ENCODE measurements at regions not wholly inside any gene's neighbourhood (a gene's known extent, or its start where the extent isn't known, plus 50 kb on each side); places are given as distances from the start of the nearest gene placed in this dataset.

DNA sequence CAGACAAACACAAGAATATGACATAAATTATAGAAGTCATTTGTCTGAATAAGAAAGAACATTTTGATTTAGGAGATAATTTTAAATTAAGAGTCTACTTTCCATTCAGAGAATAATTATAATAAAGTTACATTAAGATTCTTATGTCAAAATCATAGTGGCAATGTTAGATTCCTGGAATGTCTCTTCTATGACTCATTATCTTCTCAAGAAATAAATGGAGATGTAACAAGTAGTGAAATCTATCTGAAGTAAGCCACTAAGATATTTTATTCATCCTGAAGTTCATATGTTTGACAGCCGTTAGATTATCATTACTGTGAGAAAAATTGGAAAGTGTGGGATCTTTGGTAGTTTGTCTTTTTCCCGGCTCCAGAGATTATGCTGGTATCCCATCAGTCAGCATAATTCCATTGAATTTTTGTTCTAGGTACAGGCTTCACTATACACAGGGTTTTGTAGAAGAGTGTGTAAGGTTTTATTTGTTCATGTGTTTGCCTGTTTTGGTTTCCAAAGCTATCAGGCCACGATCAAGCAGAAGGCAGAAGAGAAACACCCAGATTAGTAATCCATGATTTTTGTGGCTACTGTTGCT is 1246.6 kb upstream of the LRRTM1 start:
- DNase-seq (ENCODE audit: low read depth in 2 of 2) = no peak

DNA sequence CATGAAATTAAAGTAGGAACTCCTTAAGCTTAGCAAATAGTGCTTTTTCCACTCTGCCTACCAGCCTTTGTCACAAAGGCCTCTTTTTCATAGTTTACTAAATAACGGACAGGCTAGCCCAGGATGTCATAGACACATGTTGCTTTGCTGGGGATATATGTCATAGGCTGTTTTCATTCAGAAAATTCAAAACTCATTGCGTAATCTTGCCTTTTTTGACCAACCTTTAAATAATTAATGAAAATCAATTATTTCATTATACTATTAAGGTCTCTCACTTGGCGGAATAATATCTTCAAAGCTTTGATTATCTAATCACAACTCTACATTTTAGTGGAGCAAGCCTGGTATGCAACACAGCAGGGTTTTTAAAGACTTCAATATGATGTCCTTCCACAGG is 1245.7 kb upstream of the LRRTM1 start:
- DNase-seq (ENCODE audit: low read depth in 2 of 2) = no peak

DNA sequence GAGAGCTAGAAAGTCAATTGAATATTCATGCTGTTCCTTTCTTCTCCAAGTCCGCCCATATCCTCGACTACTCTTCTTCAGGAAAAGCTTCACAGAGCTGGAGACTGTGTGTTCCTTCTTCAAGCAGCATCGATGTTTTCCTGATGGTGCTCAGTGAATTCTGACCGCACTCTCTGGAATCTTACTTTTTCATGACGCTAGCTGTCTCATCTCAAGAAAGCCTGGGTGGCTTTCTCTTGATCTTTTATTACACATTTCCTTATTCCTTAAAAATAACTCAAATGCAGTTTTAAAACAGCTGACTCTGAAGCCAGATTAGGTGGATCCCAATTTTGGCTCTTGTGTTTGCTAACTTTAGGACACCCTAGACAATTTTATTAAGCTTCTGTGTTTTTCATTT is 1245.1 kb upstream of the LRRTM1 start:
- DNase-seq (ENCODE audit: low read depth in 2 of 2) = no peak

DNA sequence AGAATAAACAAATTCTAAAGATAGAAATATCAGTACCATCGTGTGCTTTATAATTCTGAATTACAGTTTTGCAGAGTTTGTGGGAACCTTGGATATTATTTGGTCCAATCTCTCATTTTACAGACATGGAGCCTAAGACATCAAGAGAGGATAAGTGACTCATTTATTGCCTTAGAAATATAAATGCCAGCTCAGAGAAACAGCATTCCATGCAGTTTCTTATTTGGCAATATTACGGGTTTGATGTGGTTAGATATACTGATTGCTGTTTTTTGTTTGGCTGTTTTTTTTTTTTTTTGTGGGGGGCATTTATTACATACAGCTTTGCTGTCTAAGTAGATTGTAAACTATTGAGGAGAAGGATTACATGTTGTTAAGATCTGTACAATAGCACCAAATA is 1241.1 kb upstream of the LRRTM1 start:
- DNase-seq (ENCODE audit: low read depth in 2 of 2) = no peak

DNA sequence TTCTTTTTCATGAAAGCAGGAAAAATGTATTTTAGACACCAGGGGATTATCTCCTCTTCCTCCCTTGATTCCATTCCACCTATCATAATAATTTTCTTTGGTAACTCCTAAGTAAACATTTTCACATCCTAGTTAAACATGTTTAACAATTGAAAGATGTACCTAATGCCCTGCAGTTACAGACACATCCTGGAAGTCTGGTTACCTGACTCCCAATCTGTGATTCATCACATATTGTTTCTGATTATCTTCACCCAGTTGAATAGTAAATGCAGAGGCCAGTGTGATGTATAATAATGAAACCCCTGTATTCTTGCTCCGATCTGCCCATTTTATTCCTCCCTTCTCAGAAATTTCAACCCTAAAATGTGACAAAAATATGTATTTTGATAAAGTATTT is 1237.6 kb upstream of the LRRTM1 start:
- DNase-seq (ENCODE audit: low read depth in 2 of 2) = no peak

DNA sequence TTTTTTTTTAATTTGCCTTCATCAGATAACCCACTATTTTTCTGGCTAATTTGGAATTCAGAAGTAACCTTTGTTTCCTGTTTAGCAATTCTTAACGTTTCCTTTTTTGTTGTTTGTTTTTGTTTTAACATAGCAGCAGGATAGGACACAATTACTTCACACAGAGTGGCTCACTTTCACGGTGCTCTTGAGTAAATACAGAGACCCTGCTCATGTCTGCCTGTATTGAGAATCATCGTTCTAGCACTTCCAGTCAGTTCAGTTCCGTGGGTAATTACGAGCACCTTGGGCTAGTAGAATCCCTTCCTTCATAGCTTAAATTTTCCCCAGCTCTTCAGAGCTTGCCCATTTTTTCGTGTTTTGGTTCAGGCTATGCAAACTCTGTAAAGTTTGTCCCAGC is 1225.4 kb upstream of the LRRTM1 start:
- DNase-seq (ENCODE audit: low read depth in 2 of 2) = no peak

DNA sequence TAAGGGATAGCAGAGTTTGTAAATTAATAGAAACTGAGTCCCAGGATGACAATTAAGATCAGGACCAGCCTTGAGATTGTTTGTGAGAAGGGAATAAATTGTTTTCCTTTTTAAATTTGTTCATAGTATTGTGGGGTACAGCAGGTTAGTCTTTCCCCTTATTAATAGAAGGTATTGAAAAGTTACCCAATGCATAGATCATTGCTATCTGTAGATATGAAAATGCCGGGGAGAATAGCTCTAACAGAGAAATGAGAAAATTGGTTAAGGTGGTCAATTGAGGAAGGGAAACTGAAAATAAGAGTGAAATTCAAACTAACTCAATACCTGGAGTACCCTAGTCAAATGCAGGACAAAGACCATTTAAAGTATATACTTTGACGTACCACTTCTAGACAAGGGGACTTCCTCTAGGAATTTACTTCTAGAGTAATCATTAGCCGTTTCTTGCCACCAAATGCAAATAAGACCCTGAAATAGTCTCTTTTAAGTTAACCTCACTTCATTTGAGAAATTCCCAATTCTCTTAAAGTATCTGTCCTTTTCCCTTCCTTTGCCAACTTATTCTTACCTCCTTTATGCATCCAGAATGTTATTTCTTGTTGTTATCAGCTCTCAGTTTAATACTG is 1224.4 kb upstream of the LRRTM1 start:
- DNase-seq (ENCODE audit: low read depth in 2 of 2) = no peak

DNA sequence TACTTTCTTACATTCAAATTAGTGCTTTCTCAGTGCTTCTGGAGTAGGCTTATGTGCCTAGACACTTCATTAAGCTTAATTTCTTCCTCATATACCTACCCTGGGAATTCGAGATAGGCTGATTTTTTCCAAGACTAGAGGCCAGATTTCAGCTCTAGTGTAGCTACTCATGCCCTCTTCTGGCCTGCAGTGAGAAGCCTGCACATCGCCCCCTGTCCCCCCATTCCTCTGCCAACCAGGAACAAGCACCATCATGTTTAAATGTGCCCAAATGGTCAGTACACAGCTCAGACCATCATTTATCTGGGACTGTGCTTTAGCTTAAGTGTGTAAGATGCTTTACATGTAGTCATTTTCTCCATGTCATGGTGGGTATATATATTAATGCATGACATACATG is 1218.8 kb upstream of the LRRTM1 start:
- no peak for DNase-seq (ENCODE audit: low read depth in 2 of 2)

DNA sequence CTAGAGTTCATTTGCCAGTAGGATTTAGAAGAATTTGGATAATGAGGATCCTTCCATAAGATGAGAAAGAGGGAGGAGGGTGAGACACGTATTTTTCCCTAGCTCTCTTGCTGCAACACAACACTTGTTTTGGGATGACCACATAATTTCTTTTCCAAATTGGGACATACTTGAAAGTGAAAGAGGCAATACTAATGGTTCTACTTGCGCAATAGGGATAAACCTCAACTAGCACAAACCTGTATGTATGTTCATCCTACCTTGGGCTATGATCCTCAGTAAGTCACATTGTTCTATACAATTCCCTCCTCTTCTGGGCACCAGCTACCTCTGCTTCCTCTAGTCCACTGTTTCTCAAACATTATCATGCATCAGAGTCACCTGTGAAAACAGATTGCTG is 1208.8 kb upstream of the LRRTM1 start:
- DNase-seq (ENCODE audit: low read depth in 2 of 2) = no peak

DNA sequence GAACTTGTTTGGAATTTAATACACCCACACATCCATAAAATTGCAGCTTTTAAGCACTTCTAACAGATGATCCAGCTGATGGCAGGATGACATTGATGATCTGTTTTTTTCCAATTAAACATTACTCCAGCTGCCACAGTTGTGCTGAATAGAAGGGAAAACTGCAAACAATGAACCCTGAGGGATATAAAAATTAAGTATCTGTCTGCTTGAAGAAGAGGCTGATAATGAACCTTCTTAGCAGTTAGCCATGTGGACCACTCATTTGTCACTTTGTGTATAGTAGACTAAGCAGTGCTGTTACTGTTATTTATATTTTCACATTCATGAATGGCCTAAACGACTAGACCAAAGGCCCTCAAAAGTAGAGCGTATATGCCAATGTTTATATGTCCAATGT is 1201.0 kb upstream of the LRRTM1 start:
- DNase-seq (ENCODE audit: low read depth in 2 of 2) = no peak

DNA sequence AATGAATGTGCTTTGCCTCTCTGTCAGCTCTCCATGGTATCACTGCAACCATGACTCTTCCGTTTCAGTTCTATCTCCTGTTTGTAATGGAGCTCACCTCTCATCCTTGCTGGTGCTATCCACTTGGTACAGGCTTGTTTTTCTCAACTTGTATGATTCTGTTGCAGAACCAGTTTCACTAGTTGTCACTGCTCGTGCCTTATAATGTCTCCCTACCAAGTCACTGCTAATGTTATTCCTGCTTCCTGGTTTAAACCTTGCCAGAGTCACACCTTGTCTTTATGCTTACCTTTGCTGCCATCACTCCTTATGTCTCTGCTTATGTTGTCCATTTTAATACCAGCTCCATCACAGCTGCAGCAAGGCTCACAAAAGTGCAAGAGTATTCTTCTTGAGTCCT is 1191.0 kb upstream of the LRRTM1 start:
- DNase-seq (ENCODE audit: low read depth in 2 of 2) = no peak

DNA sequence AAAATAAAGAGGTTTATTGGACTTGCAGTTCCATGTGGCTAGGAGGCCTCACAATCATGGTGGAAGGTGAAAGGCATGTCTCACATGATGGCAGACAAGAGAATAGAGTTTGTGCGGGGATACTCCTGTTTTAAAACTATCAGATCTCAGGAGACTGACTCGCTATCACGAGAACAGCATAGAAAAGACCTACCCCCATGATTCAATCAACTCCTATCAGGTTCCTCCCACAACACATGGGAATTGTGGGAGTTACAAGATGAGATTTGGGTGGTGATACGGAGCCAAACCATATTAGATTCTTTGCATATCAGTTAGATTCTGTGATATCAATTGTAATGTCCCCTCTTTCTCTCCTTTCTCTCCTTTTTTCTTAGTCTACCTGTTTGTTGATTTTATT is 1178.7 kb upstream of the LRRTM1 start:
- no peak for DNase-seq (ENCODE audit: low read depth in 2 of 2)

DNA sequence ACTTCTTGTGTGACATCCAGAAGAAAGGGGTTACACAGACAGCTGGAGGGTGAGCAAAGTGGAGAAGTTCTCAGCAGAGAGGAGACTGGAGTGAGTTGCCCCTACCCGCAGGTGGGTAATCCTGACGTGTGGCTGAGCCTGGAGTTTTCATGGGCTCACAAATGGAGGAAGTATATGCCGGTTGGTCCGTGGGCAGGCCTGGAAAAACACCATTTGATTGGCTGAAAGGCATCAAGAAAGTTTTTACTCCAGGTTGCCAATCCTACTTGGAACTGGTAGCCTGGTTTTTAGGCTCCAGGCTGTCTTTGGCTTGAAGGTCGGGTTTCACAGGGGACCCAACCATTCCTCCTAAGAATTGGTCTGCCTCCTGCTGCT is 1177.4 kb upstream of the LRRTM1 start:
- DNase-seq (ENCODE audit: low read depth in 2 of 2) = no peak

DNA sequence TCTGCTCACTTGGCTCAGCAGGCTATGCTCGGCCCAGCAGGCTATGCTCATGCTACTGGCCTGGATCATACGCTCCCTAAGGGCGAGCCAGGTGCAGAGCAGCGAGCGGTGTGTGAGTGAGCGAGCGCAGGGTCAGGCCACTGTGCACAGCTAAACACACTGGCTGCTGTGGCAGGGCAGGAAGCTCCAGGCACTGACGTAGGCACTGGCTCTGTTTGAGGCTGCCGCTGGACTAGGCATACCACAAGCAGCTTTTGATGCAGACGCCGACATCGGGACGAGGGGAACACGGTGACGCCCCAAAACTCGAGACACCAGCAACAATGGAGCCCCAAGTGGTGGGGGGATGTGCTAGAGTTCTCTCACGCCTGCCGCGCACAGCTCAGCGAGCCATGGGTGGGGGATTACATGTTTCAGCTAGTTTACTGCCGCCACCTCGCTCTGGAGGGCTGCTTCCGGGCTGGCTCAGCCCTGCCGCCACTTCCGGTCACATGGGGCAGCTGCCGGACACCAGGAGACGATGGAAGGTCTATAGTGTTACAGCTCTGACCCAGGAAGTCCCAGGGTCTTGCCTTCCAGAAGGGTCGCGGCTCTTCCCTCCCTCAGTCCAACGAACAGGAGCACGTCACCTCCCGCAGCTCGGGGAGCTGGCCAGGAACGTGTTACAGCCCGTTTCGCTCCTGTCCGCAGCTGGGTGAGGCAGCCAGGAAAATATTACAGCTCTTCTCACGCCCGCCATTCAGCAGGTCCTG is 1176.9 kb upstream of the LRRTM1 start:
- DNase-seq (ENCODE audit: low read depth in 2 of 2) = no peak

DNA sequence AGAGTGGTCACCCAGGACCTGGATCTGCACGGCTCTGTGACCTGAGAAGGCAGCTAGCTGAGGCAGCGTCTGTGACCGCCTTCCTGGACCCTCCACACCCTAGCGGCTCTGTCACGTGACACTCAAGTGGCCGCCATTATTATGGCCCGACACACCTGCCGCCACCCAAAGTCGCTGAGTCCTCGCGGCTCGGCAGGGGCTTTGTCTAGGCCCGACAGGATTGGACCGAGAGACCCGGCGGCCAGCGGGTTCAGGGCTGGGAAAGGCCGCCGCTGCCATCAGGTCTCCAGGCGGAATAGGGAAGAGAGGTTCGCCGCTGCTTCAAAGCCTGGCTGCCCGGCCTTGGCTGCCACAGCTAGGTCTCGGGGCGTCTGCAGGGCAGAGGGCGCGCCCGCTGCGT is 1162.5 kb upstream of the LRRTM1 start:
- no peak for DNase-seq (ENCODE audit: low read depth in 2 of 2)

DNA sequence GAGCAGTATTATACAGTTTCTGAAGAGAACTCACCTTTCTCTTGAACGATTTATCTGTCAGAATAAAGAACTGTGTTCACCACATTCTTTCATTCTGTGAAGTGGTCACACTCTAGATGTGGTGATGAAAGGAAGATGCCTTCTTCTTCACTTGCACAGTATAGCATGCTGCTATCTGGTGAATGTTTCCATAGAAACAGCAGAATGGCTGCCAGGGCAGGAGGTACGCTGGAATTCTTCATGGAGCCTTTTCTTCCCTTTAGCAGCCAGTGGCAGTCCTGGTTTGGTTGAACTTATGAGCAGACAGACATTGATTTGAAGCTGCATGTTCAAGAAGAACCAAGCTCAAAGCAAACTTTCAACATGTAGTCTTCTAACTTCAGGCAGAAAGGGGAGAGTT is 1157.9 kb upstream of the LRRTM1 start:
- DNase-seq (ENCODE audit: low read depth in 2 of 2) = no peak

DNA sequence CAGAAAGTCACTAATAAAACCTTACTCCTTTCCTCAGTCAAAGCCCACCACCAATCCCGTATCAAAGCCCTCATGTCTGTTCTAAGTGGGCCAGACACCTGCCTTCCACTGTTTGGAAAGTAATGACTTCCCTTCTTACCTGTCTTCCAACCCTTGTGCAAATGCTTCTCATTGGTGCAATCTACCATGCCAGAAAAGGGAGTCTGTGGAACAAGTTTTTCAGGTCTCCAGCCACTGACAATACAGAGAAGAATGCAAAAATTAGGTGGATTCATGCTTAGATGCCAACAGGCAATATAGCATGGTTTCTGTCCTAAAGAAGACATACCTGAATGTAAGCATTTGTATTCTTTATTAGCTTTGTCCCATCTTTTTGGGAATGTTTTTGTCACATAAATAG is 1140.6 kb upstream of the LRRTM1 start:
- no peak for DNase-seq (ENCODE audit: low read depth in 2 of 2)

DNA sequence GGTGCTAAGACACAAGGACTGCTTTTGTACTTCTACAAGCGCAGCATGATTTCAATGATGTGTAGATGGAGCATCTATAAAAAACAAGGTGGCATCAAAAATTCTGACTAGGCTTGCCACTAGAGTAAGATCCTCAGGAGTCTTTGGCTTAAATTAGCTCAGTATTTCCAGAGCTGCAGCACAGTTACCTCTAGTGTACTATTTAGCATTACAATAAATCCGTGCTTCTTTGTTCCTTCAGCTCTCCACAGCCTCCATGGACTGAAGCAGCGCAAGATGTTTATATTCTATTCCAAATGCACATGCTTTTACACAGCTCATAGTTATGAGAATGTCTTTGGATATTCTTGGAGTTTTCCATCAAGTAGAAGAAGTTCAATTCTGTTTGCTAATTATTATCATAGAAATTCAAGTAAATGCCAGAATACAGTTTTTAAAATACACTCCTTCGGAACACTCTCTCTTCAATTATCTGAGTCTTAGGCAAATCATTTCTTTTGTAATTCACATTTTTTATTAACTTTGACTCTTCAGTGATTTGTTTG is 1133.0 kb upstream of the LRRTM1 start:
- DNase-seq (ENCODE audit: low read depth in 2 of 2) = no peak

DNA sequence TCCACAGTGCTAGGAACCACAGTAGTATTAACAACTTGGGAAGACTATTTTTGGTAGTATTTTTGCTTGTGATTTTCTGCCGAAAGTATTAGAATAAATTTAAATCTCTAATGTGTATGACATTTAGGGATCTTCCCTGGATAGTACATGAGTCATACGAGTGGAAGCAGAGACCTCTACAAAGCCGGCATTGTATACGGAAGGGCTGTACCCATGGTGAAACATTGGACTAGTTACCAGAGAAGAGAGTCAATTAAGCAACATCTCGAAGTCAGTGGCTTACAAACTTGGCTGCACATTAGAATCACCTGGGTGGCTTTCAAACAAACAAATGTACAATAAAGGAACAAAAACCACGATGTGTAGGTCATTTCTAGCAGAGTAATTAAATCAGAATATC is 1131.7 kb upstream of the LRRTM1 start:
- no peak for DNase-seq (ENCODE audit: low read depth in 2 of 2)

DNA sequence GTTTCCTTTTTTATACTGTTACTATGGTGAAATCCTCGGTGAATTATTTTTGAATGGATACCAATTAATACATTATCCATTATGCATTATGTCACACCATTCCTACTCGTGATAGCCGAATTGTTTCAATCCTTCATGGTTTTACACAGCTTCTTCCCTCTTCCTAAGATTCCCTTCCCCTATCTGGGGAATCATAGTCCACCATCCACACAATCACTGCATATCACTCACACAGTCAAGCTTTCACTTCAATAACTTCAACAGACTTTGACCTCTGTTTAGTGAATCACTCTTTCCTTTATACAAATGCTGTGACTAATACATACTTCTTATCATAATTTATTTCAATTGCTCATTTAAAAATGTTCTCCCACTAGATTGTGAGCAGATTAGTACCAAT is 1108.1 kb upstream of the LRRTM1 start:
- no peak for DNase-seq (ENCODE audit: low read depth in 2 of 2)

DNA sequence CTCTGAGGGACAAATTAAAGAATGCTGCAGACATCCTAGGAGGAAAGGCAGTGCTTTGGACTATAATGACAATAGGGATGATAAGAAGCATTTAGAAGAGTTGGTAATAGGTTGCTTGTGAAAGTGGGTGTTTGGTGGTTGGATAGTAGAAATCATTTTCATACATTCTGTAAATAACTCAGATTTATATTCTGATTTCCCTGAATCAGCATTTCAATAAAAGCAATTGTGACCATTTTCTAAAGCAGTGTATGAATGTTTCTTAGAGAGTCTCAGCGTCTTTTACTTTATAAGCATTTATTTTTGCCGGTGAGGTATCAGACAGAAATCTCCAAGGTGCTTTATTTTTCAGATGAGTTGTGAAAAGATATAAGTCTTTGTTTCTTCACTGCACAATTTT is 1099.0 kb upstream of the LRRTM1 start:
- DNase-seq (ENCODE audit: low read depth in 2 of 2) = no peak

DNA sequence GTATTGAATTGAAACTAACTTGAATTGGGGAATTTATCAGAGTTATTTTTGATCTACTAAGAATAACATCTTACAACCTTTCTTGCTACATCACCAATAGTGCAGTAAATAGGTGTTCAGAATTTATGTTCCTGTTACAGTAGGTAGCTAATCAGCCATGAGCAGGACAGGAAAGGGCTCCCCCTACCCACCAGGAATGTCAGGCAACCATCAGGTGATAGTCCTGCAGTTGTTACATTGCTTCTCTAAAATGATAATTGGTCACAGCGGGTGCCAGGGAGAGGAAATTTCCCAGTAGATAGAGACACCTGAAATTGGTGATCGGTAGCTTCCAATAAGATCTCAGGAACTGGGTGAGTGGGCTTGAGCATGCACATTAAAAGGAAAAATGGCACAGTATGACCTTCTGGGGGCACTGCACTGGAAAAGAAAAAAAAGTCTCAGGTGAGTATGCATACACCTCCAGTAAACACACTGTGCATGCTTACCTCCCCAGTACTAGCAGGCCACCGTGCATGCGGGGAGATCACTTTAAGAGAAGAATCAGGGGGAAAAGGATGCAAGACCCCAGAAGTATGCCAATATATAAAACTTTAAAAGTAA is 1092.0 kb upstream of the LRRTM1 start:
- DNase-seq (ENCODE audit: low read depth in 2 of 2) = no peak

DNA sequence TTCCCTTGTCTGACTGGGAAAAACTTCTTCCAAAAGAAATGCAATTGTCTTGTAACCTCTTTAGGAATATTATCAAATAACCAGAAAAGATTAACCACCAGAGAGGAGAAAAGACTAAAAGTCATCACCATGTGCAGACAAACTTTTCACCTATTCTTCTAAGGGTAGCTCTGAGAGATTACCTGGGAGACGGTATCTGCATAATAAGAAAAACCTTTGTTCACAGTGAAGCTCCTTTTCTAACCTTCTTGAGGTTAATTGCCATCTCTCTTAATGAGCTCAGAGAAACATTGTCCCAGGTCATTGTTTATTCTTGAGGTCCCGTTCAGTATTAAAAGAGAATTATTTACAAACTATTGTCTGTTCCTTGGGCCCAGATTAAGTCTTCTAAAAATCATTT is 1091.2 kb upstream of the LRRTM1 start:
- no peak for DNase-seq (ENCODE audit: low read depth in 2 of 2)
